Naive B cell (primary cell): ENCODE measurements at regions not wholly inside any gene's neighbourhood (a gene's known extent, or its start where the extent isn't known, plus 50 kb on each side); places are given as distances from the start of the nearest gene placed in this dataset.
A peak's percentile ranks its signal among the peaks of the same experiment; 100 is the strongest.
"Not testable (repeated sequence)": the region's sequence is repeated elsewhere in the genome, so short reads cannot be mapped to it uniquely, and the experiment has no call there.

Experiments used
- ATAC-seq, 2 donors: fragments of 150-1000 bp; cut with Tn5 transposase; 2 replicates each; pipeline ENCODE4 v1.10.0; 2021; ENCODE audit warnings: low read depth in 2 of 2, mild to moderate bottlenecking in 2 of 2, moderate library complexity in 2 of 2
- DNase-seq: peaks from one replicate; pipeline ENCODE4 v3.0.0; 2022
- H3K27ac Mint-ChIP-seq, 6 donors: one replicate each; pipeline ENCODE4 v1.8.0; 2020 to 2022; ENCODE audit warnings: mild to moderate bottlenecking in 6 of 6, mixed read lengths in 6 of 6, moderate library complexity in 5 of 6, inconsistent platforms in 2 of 6
- H3K27me3 Mint-ChIP-seq, 3 donors: one replicate each; pipeline ENCODE4 v1.8.0; 2021 to 2022; ENCODE audit warnings: mixed read lengths in 3 of 3, mild to moderate bottlenecking in 1 of 3
- H3K36me3 Mint-ChIP-seq, 2 donors: one replicate each; pipeline ENCODE4 v1.8.0; 2020 to 2022; ENCODE audit warnings: mixed read lengths in 2 of 2, inconsistent platforms in 1 of 2, mild to moderate bottlenecking in 1 of 2
- H3K4me1 Mint-ChIP-seq, 3 donors: one replicate each; pipeline ENCODE4 v1.8.0; 2020 to 2022; ENCODE audit warnings: mixed read lengths in 3 of 3, inconsistent platforms in 1 of 3, mild to moderate bottlenecking in 1 of 3, moderate library complexity in 1 of 3
- H3K4me3 Mint-ChIP-seq, 8 donors: one replicate each; pipeline ENCODE4 v1.8.0; 2020 to 2022; ENCODE audit warnings: mild to moderate bottlenecking in 8 of 8, mixed read lengths in 8 of 8, moderate library complexity in 8 of 8, inconsistent platforms in 2 of 8
- H3K9me3 Mint-ChIP-seq, 7 donors: one replicate each; pipeline ENCODE4 v1.8.0; 2020 to 2022; ENCODE audit warnings: mixed read lengths in 7 of 7, mild to moderate bottlenecking in 5 of 7, inconsistent platforms in 2 of 7, moderate library complexity in 1 of 7

DNA sequence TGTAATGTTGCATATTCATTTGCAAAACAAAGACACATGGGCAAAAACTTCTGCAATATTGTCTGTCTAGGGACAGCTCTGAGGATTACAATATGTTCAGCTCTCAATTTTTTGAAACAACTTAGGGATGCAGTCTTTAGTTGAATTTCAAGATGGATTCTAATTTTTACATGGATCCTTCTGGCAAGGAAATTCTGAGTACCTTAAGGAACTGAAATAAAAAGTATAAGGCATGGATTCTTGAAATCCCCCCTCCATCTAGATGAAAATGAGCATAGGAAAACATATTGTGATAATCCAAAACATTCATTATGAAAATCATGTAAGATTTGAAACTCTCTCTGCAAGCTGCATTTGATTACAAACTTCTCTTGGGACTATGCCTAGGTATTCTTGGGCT is 568.6 kb downstream of the CETN3 start:
- Mint-ChIP-seq H3K36me3 (peaks cover 6 to 16% of the 10 kb centered on the region in 2 donors), H3K27me3 (no peaks in the 10 kb centered on the region), H3K4me1 (peaks cover 0 to 6% (median 0%) of the 10 kb centered on the region in 3 donors), H3K4me3 (no peak overlapping the region), H3K9me3 (peaks cover 4 to 20% (median 9%) of the 10 kb centered on the region in 7 donors), H3K27ac (peak overlapping the region in 1 of 6 donors; percentile 12)
- DNase-seq (no peak), ATAC-seq (no peak)

DNA sequence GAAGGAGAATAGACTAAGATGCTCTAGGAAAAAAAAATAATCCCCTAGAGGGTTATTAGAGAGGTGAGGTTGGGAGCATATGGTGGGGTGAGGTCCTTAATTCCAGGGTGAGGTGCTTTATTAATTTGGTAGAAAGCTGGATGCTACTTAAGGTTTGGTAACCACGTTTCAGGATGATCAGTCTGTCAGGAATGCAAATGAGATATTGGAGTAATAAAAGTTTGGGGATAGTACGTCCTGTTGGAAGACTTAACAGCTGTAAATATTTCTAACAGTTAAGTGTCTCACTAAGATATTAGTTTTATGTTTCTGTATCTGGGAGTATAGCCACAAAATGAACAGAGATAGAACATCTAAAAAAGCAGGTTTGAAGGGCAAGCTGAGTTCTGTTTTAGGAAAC is 578.9 kb downstream of the CETN3 start:
- peaks cover 6 to 18% (median 13%) of the 10 kb centered on the region in 3 donors for H3K4me1 Mint-ChIP-seq
- no peak overlapping the region for H3K27ac Mint-ChIP-seq
- peaks cover 0 to 7% (median 4%) of the 10 kb centered on the region in 7 donors for H3K9me3 Mint-ChIP-seq
- ATAC-seq = no peak
- peak overlapping the region in 1 of 8 donors; percentile 6 for H3K4me3 Mint-ChIP-seq
- no peak for DNase-seq
- H3K36me3 Mint-ChIP-seq = peaks cover 2 to 5% of the 10 kb centered on the region in 2 donors
- peaks cover 0 to 4% (median 0%) of the 10 kb centered on the region in 3 donors for H3K27me3 Mint-ChIP-seq

DNA sequence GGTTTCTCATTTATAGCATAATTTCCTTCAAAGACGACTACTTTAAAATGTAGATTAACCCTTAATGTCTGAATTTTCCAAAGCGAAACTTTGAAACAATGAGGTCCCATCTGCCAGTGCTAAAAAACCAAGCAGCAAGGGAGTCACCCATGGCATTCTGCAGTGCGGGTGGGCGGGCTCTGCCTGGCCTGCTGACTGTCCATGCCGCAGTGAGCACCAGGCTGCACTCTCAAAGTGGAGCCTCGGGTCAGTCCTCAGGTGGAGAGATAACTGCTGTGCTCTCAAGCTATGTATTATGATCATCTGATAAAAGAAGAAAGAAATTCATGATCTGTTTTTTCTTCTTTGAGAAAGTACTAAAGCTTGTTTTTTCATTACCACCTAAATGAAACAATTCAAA is 581.6 kb downstream of the CETN3 start:
- H3K9me3 Mint-ChIP-seq = peaks cover 0 to 4% (median 2%) of the 10 kb centered on the region in 7 donors
- peak overlapping the region in 1 of 8 donors; percentile 17 for H3K4me3 Mint-ChIP-seq
- H3K27me3 Mint-ChIP-seq = no peaks in the 10 kb centered on the region
- peaks cover 6 to 18% (median 13%) of the 10 kb centered on the region in 3 donors for H3K4me1 Mint-ChIP-seq
- H3K36me3 Mint-ChIP-seq = peaks cover 0 to 3% of the 10 kb centered on the region in 2 donors
- no peak overlapping the region for H3K27ac Mint-ChIP-seq
- no peak for ATAC-seq
- no peak for DNase-seq

DNA sequence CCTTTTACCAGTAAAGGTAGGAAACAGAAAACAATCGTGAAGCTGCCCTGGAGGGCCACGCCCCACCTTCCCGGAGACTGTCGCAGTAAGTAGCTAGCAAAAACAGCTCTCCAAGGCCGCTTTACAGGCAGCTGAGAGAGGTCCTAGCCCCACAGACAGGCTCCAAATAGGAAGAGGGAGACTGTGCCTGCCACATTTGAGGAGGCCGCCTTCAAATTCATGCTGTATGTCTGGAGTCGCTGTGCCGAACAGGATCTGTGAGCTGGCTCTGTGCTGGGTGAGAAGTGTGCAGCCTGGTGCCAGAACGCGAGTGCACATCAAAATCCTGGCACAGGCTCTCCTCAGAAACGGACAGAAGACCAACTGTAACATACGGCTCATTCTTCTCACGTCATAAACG is 582.2 kb downstream of the CETN3 start:
- Mint-ChIP-seq H3K4me1 (peaks cover 6 to 18% (median 13%) of the 10 kb centered on the region in 3 donors), H3K27ac (no peak overlapping the region), H3K4me3 (peak overlapping the region in 2 of 8 donors; percentile 56 to 57), H3K27me3 (no peaks in the 10 kb centered on the region), H3K36me3 (peaks cover 0 to 4% of the 10 kb centered on the region in 2 donors), H3K9me3 (peaks cover 0 to 4% (median 2%) of the 10 kb centered on the region in 7 donors)
- DNase-seq (no peak), ATAC-seq (peak in 1 of 2 donors; percentile 16)

DNA sequence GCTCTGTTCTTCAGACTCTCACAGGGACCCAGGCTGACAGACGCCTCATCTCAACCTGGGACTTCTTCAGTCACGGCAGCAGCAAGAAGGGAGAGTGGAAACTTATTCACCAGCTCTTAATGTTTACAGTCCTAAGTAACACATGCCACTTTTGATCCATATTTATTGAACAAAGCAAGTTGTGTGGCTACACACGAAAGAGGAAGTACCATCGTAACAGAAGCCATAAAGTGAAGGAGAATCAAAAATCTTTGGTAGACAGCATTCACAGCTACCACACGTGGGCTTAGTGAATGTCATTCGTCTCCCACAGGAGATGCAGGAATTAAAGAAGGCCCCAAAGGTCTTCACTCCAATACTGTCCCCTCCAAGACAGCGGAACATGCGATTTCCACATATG is 582.6 kb downstream of the CETN3 start:
- Mint-ChIP-seq H3K9me3 (peaks cover 0 to 4% (median 2%) of the 10 kb centered on the region in 7 donors), H3K4me1 (peaks cover 6 to 18% (median 13%) of the 10 kb centered on the region in 3 donors), H3K27me3 (no peaks in the 10 kb centered on the region), H3K36me3 (peaks cover 0 to 6% of the 10 kb centered on the region in 2 donors), H3K4me3 (peak overlapping the region in 5 of 8 donors; percentile 1 to 80 (median 56)), H3K27ac (peak overlapping the region in 3 of 6 donors; percentile 50 to 64 (median 56))
- DNase-seq (no peak), ATAC-seq (peak in 1 of 2 donors; percentile 40)

DNA sequence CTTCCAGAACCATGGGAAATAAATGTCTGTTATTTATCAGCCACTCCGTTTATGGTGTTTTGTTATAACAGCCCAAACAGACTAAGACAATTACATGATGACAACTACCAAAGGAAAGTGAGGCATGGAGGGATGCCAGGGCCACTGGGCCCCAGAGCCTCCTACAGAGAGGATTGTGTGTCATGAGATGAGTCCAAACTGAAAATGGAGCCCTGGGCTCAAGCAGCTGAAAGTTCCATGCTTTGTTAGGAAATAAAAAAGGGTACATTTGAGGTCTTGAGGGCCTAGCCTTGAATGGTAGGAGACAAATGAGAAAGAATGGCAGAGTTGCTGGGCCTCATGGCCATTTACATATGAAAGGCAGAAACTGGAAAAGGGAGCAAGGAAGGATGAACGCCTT is 586.5 kb downstream of the CETN3 start:
- H3K4me1 Mint-ChIP-seq = peaks cover 6 to 16% (median 13%) of the 10 kb centered on the region in 3 donors
- H3K36me3 Mint-ChIP-seq = peaks cover 0 to 9% of the 10 kb centered on the region in 2 donors
- H3K27ac Mint-ChIP-seq = peak overlapping the region in 1 of 6 donors; percentile 77
- peak overlapping the region in 1 of 8 donors; percentile 16 for H3K4me3 Mint-ChIP-seq
- H3K27me3 Mint-ChIP-seq = peaks cover 0 to 5% (median 0%) of the 10 kb centered on the region in 3 donors
- DNase-seq (no peak), ATAC-seq (no peak)
- peaks cover 0 to 3% (median 2%) of the 10 kb centered on the region in 7 donors for H3K9me3 Mint-ChIP-seq

DNA sequence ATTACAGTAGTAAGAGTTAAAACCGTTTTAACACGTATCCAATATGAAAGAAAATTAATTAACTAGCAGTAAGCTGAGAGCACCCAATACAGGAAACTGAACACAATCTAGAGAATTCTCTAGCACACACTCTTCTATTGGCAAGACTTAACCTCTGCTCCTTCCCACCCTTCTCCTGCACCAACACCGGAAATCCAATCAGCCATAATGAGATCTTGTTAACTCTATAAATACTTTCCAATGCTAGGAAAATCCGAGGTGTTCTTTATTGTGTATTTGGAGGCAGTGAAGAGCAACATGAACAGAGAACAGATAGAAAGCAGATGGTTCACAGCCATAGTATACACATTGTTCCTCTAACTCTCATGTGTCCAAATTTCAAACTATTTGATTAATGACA is 591.7 kb downstream of the CETN3 start:
- H3K4me3 Mint-ChIP-seq = no peak overlapping the region
- DNase-seq (no peak), ATAC-seq (no peak)
- H3K27ac Mint-ChIP-seq = no peak overlapping the region
- H3K36me3 Mint-ChIP-seq = peaks cover 0 to 5% of the 10 kb centered on the region in 2 donors
- peaks cover 0 to 9% (median 0%) of the 10 kb centered on the region in 7 donors for H3K9me3 Mint-ChIP-seq
- peaks cover 0 to 5% (median 0%) of the 10 kb centered on the region in 3 donors for H3K27me3 Mint-ChIP-seq
- H3K4me1 Mint-ChIP-seq = no peaks in the 10 kb centered on the region

DNA sequence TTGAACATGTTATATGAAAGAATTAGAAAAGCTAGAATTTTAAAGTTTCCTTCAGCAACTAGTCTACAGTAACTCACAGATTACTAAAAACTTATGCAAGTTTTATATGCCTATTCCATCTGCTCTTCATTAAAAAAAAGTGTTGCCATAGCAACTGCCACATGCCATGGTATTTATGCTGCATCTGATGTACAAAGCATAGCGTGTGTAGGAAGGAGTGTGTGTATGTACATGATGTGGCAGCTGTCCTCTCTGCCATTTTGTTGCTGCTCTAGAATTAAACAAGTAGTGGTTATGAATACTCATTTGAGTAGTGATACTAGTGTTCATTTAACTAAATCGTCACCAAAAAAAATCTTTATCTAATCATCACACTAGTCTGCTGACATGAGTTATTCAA is 593.5 kb downstream of the CETN3 start:
- DNase-seq = no peak
- no peak overlapping the region for H3K4me3 Mint-ChIP-seq
- H3K9me3 Mint-ChIP-seq = peaks cover 0 to 9% (median 3%) of the 10 kb centered on the region in 7 donors
- no peak for ATAC-seq
- H3K27me3 Mint-ChIP-seq = peaks cover 0 to 5% (median 0%) of the 10 kb centered on the region in 3 donors
- H3K4me1 Mint-ChIP-seq = no peaks in the 10 kb centered on the region
- no peaks in the 10 kb centered on the region for H3K36me3 Mint-ChIP-seq
- no peak overlapping the region for H3K27ac Mint-ChIP-seq

DNA sequence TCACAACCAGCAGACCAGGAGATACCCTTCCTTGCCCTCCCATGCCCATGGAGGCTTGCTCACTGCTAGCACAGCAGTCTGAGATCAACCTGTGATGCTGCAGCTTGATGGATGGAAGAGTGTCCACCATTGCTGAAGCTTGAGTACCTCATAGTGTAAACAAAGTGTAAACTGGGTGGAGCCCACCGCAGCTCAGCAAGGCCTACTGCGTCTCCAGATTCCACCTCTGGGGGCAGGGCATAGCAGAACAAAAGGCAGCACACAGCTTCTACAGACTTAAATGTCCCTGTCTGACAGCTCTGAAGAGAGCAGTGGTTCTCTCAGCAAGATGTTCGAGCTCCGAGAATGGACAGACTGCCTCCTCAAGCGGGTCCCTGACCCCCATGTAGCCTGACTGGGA is 608.8 kb downstream of the CETN3 start:
- H3K27ac Mint-ChIP-seq, H3K4me3 Mint-ChIP-seq, H3K27me3 Mint-ChIP-seq, ATAC-seq, H3K4me1 Mint-ChIP-seq, DNase-seq: not testable (repeated sequence)
- peaks cover 7 to 27% (median 14%) of the 10 kb centered on the region in 7 donors for H3K9me3 Mint-ChIP-seq
- peaks cover 10 to 14% of the 10 kb centered on the region in 2 donors for H3K36me3 Mint-ChIP-seq

DNA sequence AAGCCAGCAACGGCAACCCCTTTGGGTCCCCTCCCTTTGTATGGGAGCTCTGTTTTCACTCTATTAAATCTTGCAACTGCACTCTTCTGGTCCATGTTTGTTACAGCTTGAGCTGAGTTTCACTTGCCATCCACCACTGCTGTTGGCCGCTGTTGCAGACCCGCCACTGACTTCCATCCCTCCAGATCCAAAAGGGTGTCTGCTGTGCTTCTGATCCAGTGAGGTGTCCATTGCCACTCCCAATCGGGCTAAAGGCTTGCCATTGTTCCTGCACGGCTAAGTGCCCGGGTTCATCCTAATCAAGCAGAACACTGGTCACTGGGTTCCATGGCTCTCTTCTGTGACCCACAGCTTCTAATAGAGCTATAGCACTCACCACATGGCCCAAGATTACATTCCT is 615.1 kb downstream of the CETN3 start:
- not testable (repeated sequence) for H3K4me3 Mint-ChIP-seq, H3K4me1 Mint-ChIP-seq, DNase-seq, H3K27me3 Mint-ChIP-seq, ATAC-seq, H3K27ac Mint-ChIP-seq
- Mint-ChIP-seq H3K36me3 (peaks cover 9 to 18% of the 10 kb centered on the region in 2 donors), H3K9me3 (peaks cover 13 to 39% (median 24%) of the 10 kb centered on the region in 7 donors)

DNA sequence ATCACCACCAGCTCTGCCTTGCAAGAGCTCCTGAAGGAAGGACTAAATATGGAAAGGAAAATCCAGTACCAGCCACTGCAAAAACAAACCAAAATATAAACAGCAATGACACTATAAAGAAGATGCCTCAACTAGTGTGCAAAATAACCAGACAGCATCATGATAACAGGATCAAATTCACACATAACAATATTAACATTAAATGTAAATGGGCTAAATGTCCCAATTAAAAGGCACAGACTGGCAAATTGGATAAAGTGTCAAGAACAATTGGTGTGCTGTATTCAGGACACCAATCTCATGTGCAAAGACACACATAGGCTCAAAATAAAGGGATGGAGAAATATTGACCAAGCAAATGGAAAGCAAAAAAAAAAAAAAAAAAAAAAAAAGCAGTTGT is 629.8 kb downstream of the CETN3 start:
- not testable (repeated sequence) for H3K4me3 Mint-ChIP-seq, DNase-seq, H3K27me3 Mint-ChIP-seq, H3K4me1 Mint-ChIP-seq, ATAC-seq, H3K27ac Mint-ChIP-seq
- H3K9me3 Mint-ChIP-seq = peaks cover 31 to 55% (median 51%) of the 10 kb centered on the region in 7 donors
- H3K36me3 Mint-ChIP-seq = peaks cover 7 to 54% of the 10 kb centered on the region in 2 donors

DNA sequence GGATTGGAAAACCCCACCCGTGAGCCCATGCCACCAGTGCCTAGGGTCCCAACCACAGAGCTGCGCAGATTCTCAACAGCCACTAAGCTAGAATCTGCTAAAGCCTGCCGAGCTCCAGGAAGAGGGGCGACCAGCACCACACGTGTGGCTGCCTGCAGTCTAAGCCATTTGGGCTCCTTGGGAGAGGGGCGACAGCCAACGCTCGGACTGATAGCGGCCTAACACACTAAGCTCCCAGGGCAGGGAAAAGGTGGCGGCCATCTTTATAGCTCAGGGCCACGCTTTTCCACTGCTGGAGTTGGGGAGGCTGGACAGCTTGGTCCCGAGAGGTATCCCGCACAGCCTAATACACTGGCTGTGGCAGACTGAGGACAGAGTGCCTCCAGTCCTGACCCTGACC is 631.8 kb downstream of the CETN3 start:
- Mint-ChIP-seq H3K36me3 (peaks cover 7 to 54% of the 10 kb centered on the region in 2 donors), H3K4me3 (no peak overlapping the region), H3K27ac (no peak overlapping the region), H3K4me1 (no peaks in the 10 kb centered on the region), H3K27me3 (no peaks in the 10 kb centered on the region), H3K9me3 (peaks cover 31 to 57% (median 51%) of the 10 kb centered on the region in 7 donors)
- no peak for DNase-seq
- no peak for ATAC-seq

DNA sequence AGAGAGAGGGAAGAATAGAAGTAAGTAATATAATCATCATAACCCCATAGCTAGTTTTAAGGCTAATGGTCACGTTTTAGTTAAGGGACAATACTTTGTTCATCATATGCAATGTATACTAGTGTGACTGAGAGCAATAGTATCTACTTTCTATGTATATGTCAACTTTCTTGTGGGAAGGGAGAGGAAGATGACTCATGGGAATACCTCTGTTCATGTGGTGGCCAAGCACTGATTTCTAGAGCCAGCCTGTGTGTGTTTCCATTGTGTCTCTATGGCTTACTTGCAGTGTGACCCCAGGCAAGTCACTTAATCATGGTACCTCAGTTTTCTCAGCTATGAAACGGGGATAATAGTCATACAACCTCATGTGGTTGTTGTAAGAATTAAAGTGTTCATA is 639.6 kb downstream of the CETN3 start:
- Mint-ChIP-seq H3K9me3 (peaks cover 4 to 20% (median 7%) of the 10 kb centered on the region in 7 donors), H3K4me1 (peaks cover 5 to 6% (median 5%) of the 10 kb centered on the region in 3 donors), H3K4me3 (no peak overlapping the region), H3K27ac (no peak overlapping the region), H3K27me3 (no peaks in the 10 kb centered on the region), H3K36me3 (peaks cover 5 to 8% of the 10 kb centered on the region in 2 donors)
- ATAC-seq = no peak
- no peak for DNase-seq

DNA sequence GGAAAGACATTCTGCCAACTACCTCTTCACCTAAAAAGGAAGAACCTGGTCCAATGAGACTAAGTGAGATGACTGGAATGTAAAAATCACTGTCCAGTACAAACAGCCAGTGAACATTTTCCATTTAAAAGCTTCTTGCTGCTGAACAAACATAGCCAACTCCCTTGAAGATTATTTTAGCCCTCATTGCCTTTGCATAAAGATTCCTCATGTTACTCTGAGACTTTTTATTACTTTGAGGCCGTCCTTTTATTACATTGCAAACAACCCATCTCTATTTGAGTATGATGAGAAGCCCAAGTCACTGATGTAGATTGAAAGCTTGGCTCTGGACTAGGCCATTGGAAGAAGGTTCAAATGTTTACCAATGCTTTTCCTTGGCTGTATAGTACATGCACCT is 649.8 kb downstream of the CETN3 start:
- DNase-seq (no peak), ATAC-seq (no peak)
- Mint-ChIP-seq H3K4me1 (peaks cover 0 to 2% (median 0%) of the 10 kb centered on the region in 3 donors), H3K27ac (no peak overlapping the region), H3K9me3 (peaks cover 0 to 3% (median 0%) of the 10 kb centered on the region in 7 donors), H3K27me3 (no peaks in the 10 kb centered on the region), H3K36me3 (peaks cover 0 to 7% of the 10 kb centered on the region in 2 donors), H3K4me3 (no peak overlapping the region)
